A549 (cell line): ENCODE measurements at regions not wholly inside any gene's neighbourhood (a gene's known extent, or its start where the extent isn't known, plus 50 kb on each side); places are given as distances from the start of the nearest gene placed in this dataset.

Experiments used
- ATAC-seq, 2 experiments: fragments of 200-7000 bp in 1 of 2; fragments of >200 bp in 1 of 2; cut with Nextera tagmentation in 1 of 2; cut with Tn5 transposase in 1 of 2; 3 replicates each; pipeline versions ENCODE4 v1.8.0 to v1.9.1; 2018 to 2020; ENCODE audit warnings: mild to moderate bottlenecking in 1 of 2, moderate library complexity in 1 of 2
- CTCF ChIA-PET: fragments of 300-600 bp; sonication (Branson Sonifier 250); formaldehyde crosslinking; extraction: SDS; loops from one replicate; lab custom pipeline; 2021; ENCODE audit warnings: antibody characterized with exemption, inconsistent platforms; lab: Yijun Ruan, JAX
- POLR2A ChIA-PET: fragments of 350-600 bp; formaldehyde crosslinking; extraction: SDS; loops from one replicate; lab custom pipeline; 2021; ENCODE audit warnings: antibody characterized with exemption, inconsistent platforms; lab: Yijun Ruan, JAX
- DNase-seq, 2 experiments: peaks; one replicate each; pipeline versions ENCODE4 v3.0.0 to v3.0.0-alpha.2; 2011 to 2016; ENCODE audit warnings: low read depth in 1 of 2, low spot score in 1 of 2
- FAIRE-seq: peaks from 2 replicates; lab custom pipeline; 2011; peaks lifted over from hg19 to GRCh38; lab: Jason Lieb, UNC
- H3K27ac ChIP-seq, 2 experiments: fragments of >200 bp; sonication (Bioruptor Twin); formaldehyde crosslinking; 3 replicates each; pipeline ENCODE4 v1.5.1; 2016 to 2017
- H3K4me1 ChIP-seq: fragments of >200 bp; sonication (Bioruptor Twin); formaldehyde crosslinking; 3 replicates; pipeline ENCODE4 v1.6.1; 2016
- H3K4me2 ChIP-seq: fragments of >200 bp; sonication (Bioruptor Twin); formaldehyde crosslinking; 3 replicates; pipeline ENCODE4 v1.6.1; 2016
- H3K4me3 ChIP-seq: fragments of >200 bp; sonication (Bioruptor Twin); formaldehyde crosslinking; 3 replicates; pipeline ENCODE4 v1.5.1; 2016
- H3K9me3 ChIP-seq: fragments of >200 bp; sonication (Bioruptor Twin); formaldehyde crosslinking; 3 replicates; pipeline ENCODE4 v1.6.1; 2016
- ATOH8 ChIP-seq: fragments of 250-450 bp; sonication (Bioruptor Pico); IDR thresholded peaks from 2 replicates; pipeline ENCODE4 v1.5.0; 2020; ENCODE audit warnings: low read depth, mild to moderate bottlenecking, moderate library complexity
- BCL3 ChIP-seq: fragments of >200 bp; sonication (Bioruptor Twin); formaldehyde crosslinking; IDR thresholded peaks from 3 replicates; pipeline ENCODE4 v1.6.1; 2016
- CBX2 ChIP-seq: fragments of 200-600 bp; sonication (generic); IDR thresholded peaks from 2 replicates; pipeline ENCODE4 v1.6.1; 2016; ENCODE audit warnings: low read depth, mild to moderate bottlenecking, borderline replicate concordance
- CBX8 ChIP-seq: fragments of 200-600 bp; sonication (generic); IDR thresholded peaks from 2 replicates; pipeline ENCODE4 v1.6.1; 2016
- CEBPB ChIP-seq, 2 experiments: fragments of >200 bp in 1 of 2; sonication (Bioruptor Twin) in 1 of 2; formaldehyde crosslinking in 1 of 2; IDR thresholded peaks; 2 replicates each; pipeline ENCODE4 v1.6.1; 2012 to 2016
- CHD2 ChIP-seq: fragments of 150-350 bp; IDR thresholded peaks from 2 replicates; pipeline ENCODE4 v1.6.1; 2014; ENCODE audit warnings: low read length; ENCODE audit not compliant: partially characterized antibody
- CHD4 ChIP-seq: fragments of 200-600 bp; sonication (generic); IDR thresholded peaks from 2 replicates; pipeline ENCODE4 v1.6.1; 2016; ENCODE audit warnings: antibody characterized with exemption, mild to moderate bottlenecking, borderline replicate concordance
- E2F6 ChIP-seq: IDR thresholded peaks from 2 replicates; pipeline ENCODE4 v1.6.1; 2012; ENCODE audit warnings: low read depth, borderline replicate concordance
- EHF ChIP-seq: fragments of 250-450 bp; sonication (Bioruptor Pico); IDR thresholded peaks from 2 replicates; pipeline ENCODE4 v1.5.0; 2020; ENCODE audit warnings: mild to moderate bottlenecking
- EHMT2 ChIP-seq: fragments of 200-600 bp; sonication (generic); IDR thresholded peaks from 2 replicates; pipeline ENCODE4 v1.6.1; 2016; ENCODE audit warnings: antibody characterized with exemption, low read depth, mild to moderate bottlenecking, moderate library complexity
- EP300 ChIP-seq, 2 experiments: fragments of >200 bp; sonication (Bioruptor Twin); formaldehyde crosslinking; IDR thresholded peaks; 2 replicates in 1 of 2; 3 replicates in 1 of 2; pipeline ENCODE4 v1.6.1; 2016 to 2017
- ESRRA ChIP-seq: fragments of 150-350 bp; IDR thresholded peaks from 2 replicates; pipeline ENCODE4 v1.6.1; 2014; ENCODE audit warnings: mild to moderate bottlenecking, low read length, borderline replicate concordance
- FOSB ChIP-seq: fragments of 250-450 bp; sonication (Bioruptor Pico); IDR thresholded peaks from 2 replicates; pipeline ENCODE4 v1.5.0; 2020; ENCODE audit warnings: mild to moderate bottlenecking, moderate library complexity
- FOSL2 ChIP-seq, 2 experiments: fragments of 450-650 bp in 1 of 2; fragments of >200 bp in 1 of 2; sonication (Bioruptor Twin) in 1 of 2; formaldehyde crosslinking; IDR thresholded peaks; 2 replicates each; pipeline versions ENCODE4 v1.5.0 to v1.6.1; 2016 to 2020; ENCODE audit warnings: mild to moderate bottlenecking in 1 of 2, moderate library complexity in 1 of 2
- FOXS1 ChIP-seq: fragments of 250-450 bp; sonication (Bioruptor Pico); IDR thresholded peaks from 2 replicates; pipeline ENCODE4 v1.5.0; 2020; ENCODE audit warnings: mild to moderate bottlenecking, moderate library complexity
- HEYL ChIP-seq: fragments of 250-450 bp; sonication (Bioruptor Pico); IDR thresholded peaks from 2 replicates; pipeline ENCODE4 v1.8.0; 2021; ENCODE audit warnings: mild to moderate bottlenecking, moderate library complexity
- HOXB5 ChIP-seq: fragments of 250-450 bp; sonication (Bioruptor Pico); IDR thresholded peaks from 2 replicates; pipeline ENCODE4 v1.5.0; 2020; ENCODE audit warnings: mild to moderate bottlenecking, moderate library complexity
- JUNB ChIP-seq: fragments of >200 bp; sonication (Bioruptor Twin); formaldehyde crosslinking; IDR thresholded peaks from 2 replicates; pipeline ENCODE4 v1.6.1; 2016
- KDM5A ChIP-seq: fragments of 200-600 bp; sonication (generic); IDR thresholded peaks from 2 replicates; pipeline ENCODE4 v1.6.1; 2016; ENCODE audit warnings: antibody characterized with exemption, mild to moderate bottlenecking
- MAZ ChIP-seq: fragments of 150-350 bp; IDR thresholded peaks from 2 replicates; pipeline ENCODE4 v1.6.1; 2014; ENCODE audit warnings: antibody characterized with exemption, low read depth, low read length, borderline replicate concordance
- MYC ChIP-seq: IDR thresholded peaks from 2 replicates; pipeline ENCODE4 v1.6.1; 2012; ENCODE audit warnings: mild to moderate bottlenecking, inconsistent platforms, low read length, improper control_type of control experiment, borderline replicate concordance
- NFE2L2 ChIP-seq: fragments of 150-350 bp; conservative IDR thresholded peaks from 2 replicates; pipeline ENCODE4 v1.6.1; 2014; ENCODE audit warnings: low read length
- NR3C1 ChIP-seq: fragments of >200 bp; sonication (Bioruptor Twin); formaldehyde crosslinking; IDR thresholded peaks from 3 replicates; pipeline ENCODE4 v1.6.1; 2017
- PHF8 ChIP-seq: fragments of 200-600 bp; sonication (generic); IDR thresholded peaks from 2 replicates; pipeline ENCODE4 v1.6.1; 2016; ENCODE audit warnings: low read depth, mild to moderate bottlenecking, antibody characterized with exemption, moderate library complexity, borderline replicate concordance
- POLR2A ChIP-seq: IDR thresholded peaks from 2 replicates; pipeline ENCODE4 v1.6.1; 2012; ENCODE audit warnings: mild to moderate bottlenecking, low read length
- RARB ChIP-seq: fragments of 250-450 bp; sonication (Bioruptor Pico); IDR thresholded peaks from 2 replicates; pipeline ENCODE4 v1.8.0; 2021; ENCODE audit warnings: mild to moderate bottlenecking, moderate library complexity
- REST ChIP-seq: fragments of 200-600 bp; sonication (generic); IDR thresholded peaks from 2 replicates; pipeline ENCODE4 v1.6.1; 2016; ENCODE audit warnings: antibody characterized with exemption, mild to moderate bottlenecking, moderate library complexity
- TP53 ChIP-seq: fragments of 250-450 bp; sonication (Bioruptor Pico); IDR thresholded peaks from 2 replicates; pipeline ENCODE4 v1.5.0; 2021; ENCODE audit warnings: mild to moderate bottlenecking, moderate library complexity
- ZC3H11A ChIP-seq: fragments of 450-650 bp; IDR thresholded peaks from 2 replicates; pipeline ENCODE4 v1.6.1; 2014; ENCODE audit warnings: antibody characterized with exemption, mild to moderate bottlenecking
- WGBS: methylation state at CpG from one replicate; pipeline ENCODE4 v1.1.6; 2017; ENCODE audit errors: missing lambda C conversion rate; 5-methylcytosine and 5-hydroxymethylcytosine counted together

GRCh38 chrX:137263374-137263773 is 229.6 kb upstream of the GPR101 start:
- 0% methylated on average over 3 of the region's 3 CpGs for WGBS
- Histone ChIP-seq H3K4me3 (no peak overlapping the region), H3K4me1 (no peaks in the 10 kb centered on the region), H3K4me2 (no peak overlapping the region), H3K9me3 (no peaks in the 10 kb centered on the region), H3K27ac (no peak overlapping the region)
- TF ChIP-seq HOXB5 (CRISPR knock-in tag), result no peak
- TF ChIP-seq PHF8, result no peak
- no peak for TF ChIP-seq FOSB (CRISPR knock-in tag)
- no peak for TF ChIP-seq ESRRA
- TF ChIP-seq ATOH8, result no peak
- TF ChIP-seq MAZ, result no peak
- no peak for TF ChIP-seq FOXS1 (CRISPR knock-in tag)
- TF ChIP-seq CBX8, result no peak
- no peak for TF ChIP-seq TP53
- TF ChIP-seq POLR2A, result no peak
- TF ChIP-seq EHMT2, result no peak
- TF ChIP-seq NR3C1, result no peak
- TF ChIP-seq BCL3, result no peak
- no peak for TF ChIP-seq CEBPB (IDR thresholded peaks at IDR 0.05)
- TF ChIP-seq EP300 (IDR thresholded peaks at IDR 0.05), result no peak
- TF ChIP-seq E2F6, result no peak
- TF ChIP-seq NFE2L2, result no peak
- no peak for TF ChIP-seq CHD2
- TF ChIP-seq MYC, result no peak
- FAIRE-seq, result no peak
- no peak for ATAC-seq
- ChIA-PET CTCF (no interaction called here), POLR2A (no interaction called here)
- DNase-seq, result no peak

GRCh38 chrX:137245183-137245582 is 211.4 kb upstream of the GPR101 start:
- no peak for DNase-seq
- CTCF ChIA-PET, result no interaction called here

More at GRCh38 chrX:137245183-137245582, 211.4 kb upstream of the GPR101 start:
- no peaks in the 10 kb centered on the region for H3K9me3 ChIP-seq
- POLR2A ChIA-PET, result no interaction called here
- H3K4me2 ChIP-seq, result no peak overlapping the region
- no peak for ATAC-seq
- TF ChIP-seq RARB (CRISPR knock-in tag), result no peak
- no peak for TF ChIP-seq JUNB
- TF ChIP-seq CBX8, result no peak
- TF ChIP-seq EHF (CRISPR knock-in tag), result no peak
- TF ChIP-seq ZC3H11A, result no peak
- TF ChIP-seq REST, result no peak
- TF ChIP-seq FOSL2 (IDR thresholded peaks at IDR 0.05), result no peak
- TF ChIP-seq FOSL2 (CRISPR knock-in tag; IDR thresholded peaks at IDR 0.05), result no peak
- TF ChIP-seq HEYL (CRISPR knock-in tag), result no peak
- TF ChIP-seq CBX2, result no peak
- no peak for TF ChIP-seq KDM5A
- no peak for TF ChIP-seq CHD4
- no peak for TF ChIP-seq HOXB5 (CRISPR knock-in tag)
- H3K4me1 ChIP-seq, result no peaks in the 10 kb centered on the region
- H3K27ac ChIP-seq, result no peak overlapping the region
- H3K4me3 ChIP-seq, result no peak overlapping the region
- peak; percentile 49 for FAIRE-seq
- 7% methylated on average over 2 of the region's 2 CpGs for WGBS
